Dendritic cell treated with granulocyte-macrophage colony-stimulating factor and Interleukin-4, amounts not matched to agents 40 ng/mL and 50 ng/mL, for 4 days (primary cell): ENCODE measurements at regions not wholly inside any gene's neighbourhood (a gene's known extent, or its start where the extent isn't known, plus 50 kb on each side); places are given as distances from the start of the nearest gene placed in this dataset.

Source experiments
- H3K27ac Mint-ChIP-seq: one replicate; pipeline ENCODE4 v1.8.0; 2022; ENCODE audit warnings: mild to moderate bottlenecking, mixed read lengths
- H3K27me3 Mint-ChIP-seq: one replicate; pipeline ENCODE4 v1.8.0; 2022; ENCODE audit warnings: mild to moderate bottlenecking, mixed read lengths
- H3K36me3 Mint-ChIP-seq: one replicate; pipeline ENCODE4 v1.8.0; 2022; ENCODE audit warnings: low read depth, mixed read lengths
- H3K4me1 Mint-ChIP-seq: one replicate; pipeline ENCODE4 v1.8.0; 2022; ENCODE audit warnings: low read depth, mixed read lengths
- H3K4me3 Mint-ChIP-seq: one replicate; pipeline ENCODE4 v1.8.0; 2022; ENCODE audit warnings: mild to moderate bottlenecking, moderate library complexity, mixed read lengths
- H3K9me3 Mint-ChIP-seq: one replicate; pipeline ENCODE4 v1.8.0; 2022; ENCODE audit warnings: mixed read lengths
- intact Hi-C: fragments of 100-400 bp; cut with micrococcal nuclease; formaldehyde crosslinking; loops from one replicate; pipeline ENCODE4 v1.15.0; 2022

- H3K4me1 Mint-ChIP-seq, result no peaks in the 10 kb centered on the region
- no peak overlapping the region for H3K27ac Mint-ChIP-seq
- H3K4me3 Mint-ChIP-seq, result no peak overlapping the region
- no peaks in the 10 kb centered on the region for H3K36me3 Mint-ChIP-seq
- no peaks in the 10 kb centered on the region for H3K27me3 Mint-ChIP-seq
- intact Hi-C loops, result no loop called here
- peaks cover 9% of the 10 kb centered on the region for H3K9me3 Mint-ChIP-seq
Measured at GRCh38 chr13:79267560-79267959, 138.5 kb downstream of the RBM26 start.

- Mint-ChIP-seq H3K4me1 (peaks cover 6% of the 10 kb centered on the region), H3K9me3 (no peaks in the 10 kb centered on the region), H3K36me3 (no peaks in the 10 kb centered on the region), H3K4me3 (no peak overlapping the region), H3K27ac (no peak overlapping the region), H3K27me3 (no peaks in the 10 kb centered on the region)
- intact Hi-C loops, result no loop called here
Measured at GRCh38 chr13:79258489-79258888, 147.6 kb downstream of the RBM26 start.

GRCh38 chr13:79246578-79246949 is 159.5 kb downstream of the RBM26 start:
- Mint-ChIP-seq H3K4me3 (no peak overlapping the region), H3K27me3 (no peaks in the 10 kb centered on the region), H3K27ac (no peak overlapping the region), H3K4me1 (no peaks in the 10 kb centered on the region), H3K36me3 (no peaks in the 10 kb centered on the region), H3K9me3 (no peaks in the 10 kb centered on the region)
- intact Hi-C loops, result loop anchor here (5.0 kb wide), 1 partner anchor 1109 kb away; no protein-coding TSS in a partner anchor

GRCh38 chr13:79245937-79246577 is 160.0 kb downstream of the RBM26 start:
- H3K9me3 Mint-ChIP-seq, result no peaks in the 10 kb centered on the region
- H3K27ac Mint-ChIP-seq, result no peak overlapping the region
- no peaks in the 10 kb centered on the region for H3K36me3 Mint-ChIP-seq
- no peaks in the 10 kb centered on the region for H3K27me3 Mint-ChIP-seq
- no peaks in the 10 kb centered on the region for H3K4me1 Mint-ChIP-seq
- no peak overlapping the region for H3K4me3 Mint-ChIP-seq
- intact Hi-C loops, result loop anchor here (5.0 kb wide), 1 partner anchor 1109 kb away; no protein-coding TSS in a partner anchor

GRCh38 chr13:79241697-79242096 is 164.4 kb downstream of the RBM26 start:
- Mint-ChIP-seq H3K4me1 (peaks cover 7% of the 10 kb centered on the region), H3K27me3 (no peaks in the 10 kb centered on the region), H3K4me3 (no peak overlapping the region), H3K9me3 (no peaks in the 10 kb centered on the region), H3K27ac (no peak overlapping the region), H3K36me3 (no peaks in the 10 kb centered on the region)
- intact Hi-C loops, result no loop called here

- H3K27me3 Mint-ChIP-seq, result no peaks in the 10 kb centered on the region
- H3K4me3 Mint-ChIP-seq, result no peak overlapping the region
- H3K9me3 Mint-ChIP-seq, result no peaks in the 10 kb centered on the region
- no peak overlapping the region for H3K27ac Mint-ChIP-seq
- intact Hi-C loops, result no loop called here
- H3K36me3 Mint-ChIP-seq, result no peaks in the 10 kb centered on the region
- H3K4me1 Mint-ChIP-seq, result peaks cover 7% of the 10 kb centered on the region
Measured at GRCh38 chr13:79237981-79238380, 168.1 kb downstream of the RBM26 start.

GRCh38 chr13:79231887-79232286 is 174.2 kb downstream of the RBM26 start:
- intact Hi-C loops, result no loop called here
- Mint-ChIP-seq H3K4me1 (peaks cover 8% of the 10 kb centered on the region), H3K27me3 (no peaks in the 10 kb centered on the region), H3K27ac (no peak overlapping the region), H3K9me3 (no peaks in the 10 kb centered on the region), H3K4me3 (no peak overlapping the region), H3K36me3 (no peaks in the 10 kb centered on the region)

GRCh38 chr13:79229761-79230160 is 176.3 kb downstream of the RBM26 start:
- Mint-ChIP-seq H3K4me1 (peaks cover 10% of the 10 kb centered on the region), H3K4me3 (no peak overlapping the region), H3K9me3 (no peaks in the 10 kb centered on the region), H3K27ac (no peak overlapping the region), H3K27me3 (peaks cover 3% of the 10 kb centered on the region), H3K36me3 (no peaks in the 10 kb centered on the region)
- intact Hi-C loops, result no loop called here

GRCh38 chr13:79228972-79229371 is 177.1 kb downstream of the RBM26 start:
- intact Hi-C loops, result no loop called here
- Mint-ChIP-seq H3K4me3 (no peak overlapping the region), H3K27ac (no peak overlapping the region), H3K36me3 (no peaks in the 10 kb centered on the region), H3K27me3 (peaks cover 4% of the 10 kb centered on the region), H3K4me1 (peaks cover 10% of the 10 kb centered on the region), H3K9me3 (no peaks in the 10 kb centered on the region)

GRCh38 chr13:79227418-79227817 is 178.6 kb downstream of the RBM26 start:
- Mint-ChIP-seq H3K4me3 (no peak overlapping the region), H3K9me3 (peaks cover 5% of the 10 kb centered on the region), H3K4me1 (peaks cover 10% of the 10 kb centered on the region), H3K27ac (no peak overlapping the region), H3K27me3 (peaks cover 7% of the 10 kb centered on the region), H3K36me3 (no peaks in the 10 kb centered on the region)
- intact Hi-C loops, result no loop called here

GRCh38 chr13:79226938-79227337 is 179.1 kb downstream of the RBM26 start:
- peak overlapping the region; percentile 13 for H3K4me3 Mint-ChIP-seq
- peaks cover 7% of the 10 kb centered on the region for H3K27me3 Mint-ChIP-seq
- intact Hi-C loops, result no loop called here
- H3K36me3 Mint-ChIP-seq, result no peaks in the 10 kb centered on the region
- no peak overlapping the region for H3K27ac Mint-ChIP-seq
- peaks cover 10% of the 10 kb centered on the region for H3K4me1 Mint-ChIP-seq
- H3K9me3 Mint-ChIP-seq, result peaks cover 10% of the 10 kb centered on the region

GRCh38 chr13:79226250-79226649 is 179.8 kb downstream of the RBM26 start:
- Mint-ChIP-seq H3K27me3 (peaks cover 7% of the 10 kb centered on the region), H3K4me3 (no peak overlapping the region), H3K27ac (no peak overlapping the region), H3K9me3 (peaks cover 15% of the 10 kb centered on the region), H3K4me1 (peaks cover 10% of the 10 kb centered on the region), H3K36me3 (no peaks in the 10 kb centered on the region)
- intact Hi-C loops, result no loop called here

- intact Hi-C loops, result no loop called here
- no peak overlapping the region for H3K4me3 Mint-ChIP-seq
- peaks cover 15% of the 10 kb centered on the region for H3K9me3 Mint-ChIP-seq
- peaks cover 7% of the 10 kb centered on the region for H3K27me3 Mint-ChIP-seq
- H3K4me1 Mint-ChIP-seq, result peaks cover 10% of the 10 kb centered on the region
- no peaks in the 10 kb centered on the region for H3K36me3 Mint-ChIP-seq
- no peak overlapping the region for H3K27ac Mint-ChIP-seq
Measured at GRCh38 chr13:79225487-79226232, 180.4 kb downstream of the RBM26 start.

- intact Hi-C loops, result no loop called here
- H3K27me3 Mint-ChIP-seq, result peaks cover 7% of the 10 kb centered on the region
Measured at GRCh38 chr13:79222427-79223205, 183.4 kb downstream of the RBM26 start.

More at GRCh38 chr13:79222427-79223205, 183.4 kb downstream of the RBM26 start:
- H3K27ac Mint-ChIP-seq, result no peak overlapping the region
- no peak overlapping the region for H3K4me3 Mint-ChIP-seq
- peaks cover 15% of the 10 kb centered on the region for H3K9me3 Mint-ChIP-seq
- peaks cover 7% of the 10 kb centered on the region for H3K4me1 Mint-ChIP-seq
- no peaks in the 10 kb centered on the region for H3K36me3 Mint-ChIP-seq
